ENCODE measurements at regions not wholly inside any gene's neighbourhood (a gene's known extent, or its start where the extent isn't known, plus 50 kb on each side); places are given as distances from the start of the nearest gene placed in this dataset.
A peak's percentile ranks its signal among the peaks of the same experiment; 100 is the strongest.

DNA sequence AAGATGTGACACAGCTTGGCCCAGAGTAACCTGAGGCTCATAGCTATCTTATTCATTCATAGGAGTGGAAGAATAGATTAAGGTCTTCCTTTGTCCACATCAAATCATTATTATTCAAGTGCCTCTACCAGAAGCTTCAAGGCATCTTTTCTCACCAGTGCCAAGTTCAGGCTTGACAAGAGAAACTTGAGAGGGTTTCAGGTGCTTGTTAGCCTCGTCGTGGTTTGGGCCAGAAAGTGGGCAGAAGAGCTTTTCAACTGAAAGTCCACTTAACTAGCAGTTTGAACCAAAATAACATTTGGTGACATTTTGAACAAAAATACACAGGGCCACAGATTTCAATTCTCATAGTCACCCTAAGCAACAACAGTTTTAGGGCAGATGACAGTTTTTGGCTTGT is 1184.2 kb downstream of the FLRT2 start:
- no peak for DNase-seq (ENCODE audit: low read depth)
- H3K4me3 ChIP-seq (ENCODE audit: low read depth, low read length), result no peak overlapping the region
- TF ChIP-seq, protein P1, sequence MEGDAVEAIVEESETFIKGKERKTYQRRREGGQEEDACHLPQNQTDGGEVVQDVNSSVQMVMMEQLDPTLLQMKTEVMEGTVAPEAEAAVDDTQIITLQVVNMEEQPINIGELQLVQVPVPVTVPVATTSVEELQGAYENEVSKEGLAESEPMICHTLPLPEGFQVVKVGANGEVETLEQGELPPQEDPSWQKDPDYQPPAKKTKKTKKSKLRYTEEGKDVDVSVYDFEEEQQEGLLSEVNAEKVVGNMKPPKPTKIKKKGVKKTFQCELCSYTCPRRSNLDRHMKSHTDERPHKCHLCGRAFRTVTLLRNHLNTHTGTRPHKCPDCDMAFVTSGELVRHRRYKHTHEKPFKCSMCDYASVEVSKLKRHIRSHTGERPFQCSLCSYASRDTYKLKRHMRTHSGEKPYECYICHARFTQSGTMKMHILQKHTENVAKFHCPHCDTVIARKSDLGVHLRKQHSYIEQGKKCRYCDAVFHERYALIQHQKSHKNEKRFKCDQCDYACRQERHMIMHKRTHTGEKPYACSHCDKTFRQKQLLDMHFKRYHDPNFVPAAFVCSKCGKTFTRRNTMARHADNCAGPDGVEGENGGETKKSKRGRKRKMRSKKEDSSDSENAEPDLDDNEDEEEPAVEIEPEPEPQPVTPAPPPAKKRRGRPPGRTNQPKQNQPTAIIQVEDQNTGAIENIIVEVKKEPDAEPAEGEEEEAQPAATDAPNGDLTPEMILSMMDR (IDR thresholded peaks at IDR 0.05; ENCODE audit: insufficient read depth, low read depth, low read length), result no peak

DNA sequence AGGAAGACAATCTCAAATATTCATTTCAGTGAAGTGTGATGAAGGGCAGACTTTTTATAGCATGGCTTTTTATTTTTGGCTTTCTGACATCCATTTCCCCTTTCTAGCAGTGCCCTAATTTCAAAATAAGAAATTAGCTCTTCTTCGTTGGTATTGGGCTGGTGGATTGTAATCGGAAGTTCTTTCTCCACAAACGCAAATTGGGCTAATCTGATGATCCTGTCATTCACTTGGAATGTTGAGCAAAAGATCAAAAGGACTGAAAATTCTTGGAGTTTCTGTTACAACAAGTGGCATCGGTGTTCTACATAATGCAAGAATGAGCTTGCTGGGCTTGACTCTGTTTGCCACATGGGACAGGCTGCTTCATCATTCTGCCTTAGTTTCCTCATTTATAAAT is 1182.8 kb downstream of the FLRT2 start:
- TF ChIP-seq, protein P1 (IDR thresholded peaks at IDR 0.05; ENCODE audit: insufficient read depth, low read depth, low read length), result no peak

DNA sequence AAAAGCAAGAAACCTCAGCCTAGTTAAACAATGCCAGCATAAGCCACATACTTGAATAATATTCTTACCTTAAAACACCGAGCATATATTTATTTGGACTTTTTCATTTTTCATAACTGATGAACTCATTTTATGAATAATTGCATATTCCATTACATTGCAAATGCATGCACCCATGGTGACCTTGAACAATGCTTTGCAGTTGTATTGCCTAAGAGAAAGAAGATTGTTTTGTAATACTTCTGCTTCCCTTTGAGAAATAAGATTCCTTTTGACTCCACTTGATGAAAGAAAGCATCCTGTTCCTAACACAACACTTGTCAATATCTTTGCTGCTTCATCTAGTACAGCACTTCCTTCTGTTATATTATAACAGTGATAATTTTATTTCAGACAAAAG is 1182.2 kb downstream of the FLRT2 start:
- DNase-seq (ENCODE audit: low read depth), result peak; percentile 34
- TF ChIP-seq, protein P1 (IDR thresholded peaks at IDR 0.05; ENCODE audit: insufficient read depth, low read depth, low read length), result no peak

More for the DNA sequence above, 1182.8 kb downstream of the FLRT2 start:
- no peak for DNase-seq (ENCODE audit: low read depth)
- H3K4me3 ChIP-seq (ENCODE audit: low read depth, low read length), result no peak overlapping the region

DNA sequence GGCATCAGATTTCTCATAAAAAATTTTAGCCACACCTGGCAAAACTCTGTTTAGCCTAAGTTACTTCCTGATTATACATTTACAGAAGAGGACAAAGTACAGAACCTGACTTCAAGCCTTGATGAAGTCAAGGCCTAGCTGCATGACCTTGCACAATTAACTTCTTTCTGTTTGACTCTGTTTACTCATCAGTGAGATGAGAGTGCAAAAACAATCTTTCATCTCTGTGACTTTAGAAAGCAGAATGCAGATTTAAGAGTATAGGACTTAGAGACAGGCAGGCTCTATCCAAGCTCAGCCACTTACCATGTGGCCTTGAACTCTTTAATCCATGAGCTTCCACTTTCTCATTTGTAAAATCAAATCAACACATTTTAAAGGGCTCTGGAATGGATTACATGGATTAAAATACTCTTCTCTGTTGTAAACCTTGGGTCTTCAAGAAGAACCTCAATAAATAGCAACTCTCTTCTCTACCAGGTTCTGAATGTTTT is 1178.9 kb downstream of the FLRT2 start:
- no peak overlapping the region for H3K4me3 ChIP-seq (ENCODE audit: low read depth, low read length)
- TF ChIP-seq, protein P1 (IDR thresholded peaks at IDR 0.05; ENCODE audit: insufficient read depth, low read depth, low read length), result no peak
- peak; percentile 2 for DNase-seq (ENCODE audit: low read depth)

More for the DNA sequence above, 1182.2 kb downstream of the FLRT2 start:
- H3K4me3 ChIP-seq (ENCODE audit: low read depth, low read length), result no peak overlapping the region

DNA sequence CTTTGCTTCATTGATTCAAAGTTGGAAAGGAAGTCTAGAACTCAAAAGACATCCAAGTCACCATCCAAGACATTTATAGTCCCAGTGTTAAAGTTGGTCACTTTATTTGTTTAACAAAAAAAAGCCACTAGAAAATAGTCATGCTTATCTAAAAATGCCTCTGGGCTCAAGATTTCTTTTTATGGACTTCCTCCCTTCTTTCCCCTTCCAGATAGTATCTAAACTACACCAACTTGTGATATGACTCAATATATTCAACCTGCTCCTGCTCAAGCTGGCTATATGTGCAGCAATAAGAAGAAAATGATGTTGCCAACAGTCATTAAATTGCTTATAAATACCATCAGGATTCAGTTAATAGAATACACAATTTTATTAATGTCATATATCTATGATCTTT is 1177.1 kb downstream of the FLRT2 start:
- no peak overlapping the region for H3K4me3 ChIP-seq (ENCODE audit: low read depth, low read length)
- TF ChIP-seq, protein P1 (IDR thresholded peaks at IDR 0.05; ENCODE audit: insufficient read depth, low read depth, low read length), result no peak
- no peak for DNase-seq (ENCODE audit: low read depth)

DNA sequence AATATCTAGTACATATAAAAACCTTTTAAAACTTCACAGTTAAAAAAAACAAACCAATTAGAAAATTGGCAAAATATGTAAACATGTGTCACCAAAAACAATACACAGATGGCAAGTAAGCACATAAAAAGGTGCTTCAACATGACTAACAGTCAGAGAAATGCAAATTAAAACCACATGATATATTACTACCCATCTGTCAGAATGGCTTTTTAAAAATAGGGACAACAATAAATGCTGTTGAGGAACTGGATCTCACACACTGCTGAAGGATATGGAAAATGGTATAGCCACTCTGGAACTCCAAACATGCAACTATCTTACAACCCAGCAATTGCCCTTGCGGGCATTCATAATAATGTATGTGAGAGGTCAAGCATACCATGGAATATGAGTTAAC is 1153.6 kb downstream of the FLRT2 start:
- TF ChIP-seq, protein P1 (IDR thresholded peaks at IDR 0.05; ENCODE audit: insufficient read depth, low read depth, low read length), result no peak
- DNase-seq (ENCODE audit: low read depth), result peak; percentile 36
- H3K4me3 ChIP-seq (ENCODE audit: low read depth, low read length), result no peak overlapping the region

DNA sequence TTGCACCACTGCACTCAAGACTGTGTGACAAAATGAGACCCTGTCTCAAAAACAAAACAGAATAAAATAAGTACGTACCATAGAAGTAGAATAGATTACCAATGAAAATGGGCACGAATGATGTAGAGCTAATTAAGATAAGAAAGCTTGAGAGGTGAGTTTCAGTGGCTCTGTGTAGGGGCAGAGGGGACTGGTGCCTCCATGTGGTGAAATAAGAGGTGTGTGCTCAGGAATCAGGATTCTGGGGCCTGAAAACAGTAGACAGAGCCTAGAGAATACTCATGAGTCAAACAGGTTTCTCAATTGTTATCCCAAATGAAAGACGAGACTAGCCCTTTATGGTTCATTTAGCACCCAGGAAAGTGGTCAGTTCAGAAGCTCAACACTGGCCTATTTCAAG is 1145.1 kb downstream of the FLRT2 start:
- TF ChIP-seq, protein P1 (IDR thresholded peaks at IDR 0.05; ENCODE audit: insufficient read depth, low read depth, low read length), result no peak
- no peak for DNase-seq (ENCODE audit: low read depth)
- no peak overlapping the region for H3K4me3 ChIP-seq (ENCODE audit: low read depth, low read length)

Measured in fibroblast of villous mesenchyme (primary cell).